Kidney (tissue), 13 donors: ENCODE measurements at regions not wholly inside any gene's neighbourhood (a gene's known extent, or its start where the extent isn't known, plus 50 kb on each side); places are given as distances from the start of the nearest gene placed in this dataset.
A peak's percentile ranks its signal among the peaks of the same experiment; 100 is the strongest.

Experiments used
- DNase-seq, 5 donors: peaks; one replicate each; pipeline ENCODE4 v3.0.0-alpha.2; 2013 to 2020
- FAIRE-seq: peaks from 2 replicates; lab custom pipeline; 2012; peaks lifted over from hg19 to GRCh38; lab: Jason Lieb, UNC
- H3K27ac ChIP-seq, 2 donors: one replicate each; pipeline ENCODE4 v1.7.0; 2013; ENCODE audit warnings: low read depth in 2 of 2, low read length in 2 of 2, inconsistent platforms in 1 of 2
- H3K27me3 ChIP-seq: one replicate; pipeline ENCODE4 v1.7.1; 2013; ENCODE audit warnings: low read length, inconsistent platforms; ENCODE audit not compliant: control insufficient read depth, insufficient read depth
- H3K36me3 ChIP-seq, 3 donors: one replicate each; pipeline versions ENCODE4 v1.7.0 to v1.7.1; 2013; ENCODE audit warnings: low read length in 3 of 3, control low read depth in 1 of 3, inconsistent platforms in 1 of 3; ENCODE audit not compliant: insufficient read depth in 3 of 3, control insufficient read depth in 2 of 3
- H3K4me1 ChIP-seq, 3 donors: one replicate each; pipeline versions ENCODE4 v1.7.0 to v1.7.1; 2013; ENCODE audit warnings: low read length in 3 of 3, inconsistent platforms in 1 of 3, low read depth in 1 of 3; ENCODE audit not compliant: control insufficient read depth in 2 of 3, insufficient read depth in 2 of 3
- H3K4me3 ChIP-seq, 3 donors: one replicate each; pipeline versions ENCODE4 v1.7.0 to v1.8.1; 2013; ENCODE audit warnings: low read length in 3 of 3, control low read depth in 1 of 3, inconsistent platforms in 1 of 3
- H3K9ac ChIP-seq, 3 donors: one replicate each; pipeline versions ENCODE4 v1.7.0 to v1.7.1; 2013; ENCODE audit warnings: low read length in 3 of 3, control low read depth in 1 of 3, inconsistent platforms in 1 of 3
- H3K9me3 ChIP-seq, 3 donors: one replicate each; pipeline versions ENCODE4 v1.7.0 to v1.7.1; 2013; ENCODE audit warnings: low read length in 3 of 3, control low read depth in 1 of 3, inconsistent platforms in 1 of 3; ENCODE audit not compliant: control insufficient read depth in 2 of 3, insufficient read depth in 1 of 3
- intact Hi-C: fragments of 100-400 bp; cut with DNase I; formaldehyde crosslinking; loops from one replicate; pipeline ENCODE4 v1.11.1; 2022
- TF ChIP-seq, protein P1 (sequence below): IDR thresholded peaks from 3 replicates; pipeline ENCODE4 v1.5.1; 2012; ENCODE audit warnings: mild to moderate bottlenecking, moderate library complexity, borderline replicate concordance; ENCODE audit not compliant: insufficient read depth; ENCODE audit errors: extremely low read depth
- donor health status: control.
- donor health status: control.
- donor health status: control.
- donor health status: control.
- donor health status: control.
- donor health status: DM: yes; HTN: yes; CAD: no.
- donor health status: Normal renal cell carcinoma (clear cell type).

DNA sequence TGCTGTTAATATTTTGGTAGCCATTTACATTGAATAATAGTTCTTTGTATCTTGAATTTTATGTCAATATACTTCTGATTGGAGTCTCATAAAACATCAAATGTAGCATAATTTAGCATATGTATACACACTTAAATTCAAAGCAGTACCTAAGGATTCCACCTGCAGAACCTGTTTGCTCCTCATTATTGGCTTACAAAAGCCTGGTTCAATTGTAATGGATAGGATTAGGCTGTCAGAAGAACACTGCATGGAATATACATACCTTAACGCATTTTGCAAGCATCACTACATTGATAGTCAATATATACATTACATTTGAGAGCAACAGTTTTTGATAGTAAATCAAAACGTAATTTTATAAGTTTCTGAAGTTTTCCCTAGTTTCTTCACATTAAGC is 711.3 kb upstream of the COX7C start:
- Histone ChIP-seq H3K27me3 (no peaks in the 10 kb centered on the region), H3K9ac (no peak overlapping the region), H3K36me3 (no peaks in the 10 kb centered on the region), H3K4me3 (no peak overlapping the region), H3K9me3 (no peaks in the 10 kb centered on the region), H3K27ac (no peak overlapping the region), H3K4me1 (no peaks in the 10 kb centered on the region)
- TF ChIP-seq, protein P1, sequence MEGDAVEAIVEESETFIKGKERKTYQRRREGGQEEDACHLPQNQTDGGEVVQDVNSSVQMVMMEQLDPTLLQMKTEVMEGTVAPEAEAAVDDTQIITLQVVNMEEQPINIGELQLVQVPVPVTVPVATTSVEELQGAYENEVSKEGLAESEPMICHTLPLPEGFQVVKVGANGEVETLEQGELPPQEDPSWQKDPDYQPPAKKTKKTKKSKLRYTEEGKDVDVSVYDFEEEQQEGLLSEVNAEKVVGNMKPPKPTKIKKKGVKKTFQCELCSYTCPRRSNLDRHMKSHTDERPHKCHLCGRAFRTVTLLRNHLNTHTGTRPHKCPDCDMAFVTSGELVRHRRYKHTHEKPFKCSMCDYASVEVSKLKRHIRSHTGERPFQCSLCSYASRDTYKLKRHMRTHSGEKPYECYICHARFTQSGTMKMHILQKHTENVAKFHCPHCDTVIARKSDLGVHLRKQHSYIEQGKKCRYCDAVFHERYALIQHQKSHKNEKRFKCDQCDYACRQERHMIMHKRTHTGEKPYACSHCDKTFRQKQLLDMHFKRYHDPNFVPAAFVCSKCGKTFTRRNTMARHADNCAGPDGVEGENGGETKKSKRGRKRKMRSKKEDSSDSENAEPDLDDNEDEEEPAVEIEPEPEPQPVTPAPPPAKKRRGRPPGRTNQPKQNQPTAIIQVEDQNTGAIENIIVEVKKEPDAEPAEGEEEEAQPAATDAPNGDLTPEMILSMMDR, result no peak
- intact Hi-C loops, result no loop called here
- FAIRE-seq, result no peak
- no peak for DNase-seq

DNA sequence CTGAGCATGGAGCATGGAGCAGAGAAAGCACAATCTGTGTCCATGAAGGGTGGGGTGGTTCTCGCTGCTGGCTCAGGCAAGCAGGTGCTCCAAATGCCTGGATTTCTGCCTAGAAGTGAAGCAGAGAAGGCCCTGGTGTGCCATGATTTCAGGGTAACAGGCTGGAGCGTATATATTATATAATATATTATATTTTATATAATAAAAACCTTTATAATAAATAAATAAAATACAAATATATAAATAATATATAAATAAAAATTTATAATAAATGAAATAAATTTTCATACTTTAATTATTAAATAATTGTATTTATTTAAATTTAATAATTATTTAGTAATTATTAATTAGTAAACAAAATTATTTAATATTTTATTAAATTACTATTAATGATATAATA is 707.4 kb upstream of the COX7C start:
- no peaks in the 10 kb centered on the region for H3K36me3 ChIP-seq
- H3K4me3 ChIP-seq, result no peak overlapping the region
- H3K27me3 ChIP-seq, result no peaks in the 10 kb centered on the region
- H3K4me1 ChIP-seq, result no peaks in the 10 kb centered on the region
- no peak overlapping the region for H3K9ac ChIP-seq
- TF ChIP-seq, protein P1, result no peak
- DNase-seq (no peak), FAIRE-seq (peak; percentile 100)
- no peak overlapping the region for H3K27ac ChIP-seq
- no peaks in the 10 kb centered on the region for H3K9me3 ChIP-seq
- intact Hi-C loops, result no loop called here

DNA sequence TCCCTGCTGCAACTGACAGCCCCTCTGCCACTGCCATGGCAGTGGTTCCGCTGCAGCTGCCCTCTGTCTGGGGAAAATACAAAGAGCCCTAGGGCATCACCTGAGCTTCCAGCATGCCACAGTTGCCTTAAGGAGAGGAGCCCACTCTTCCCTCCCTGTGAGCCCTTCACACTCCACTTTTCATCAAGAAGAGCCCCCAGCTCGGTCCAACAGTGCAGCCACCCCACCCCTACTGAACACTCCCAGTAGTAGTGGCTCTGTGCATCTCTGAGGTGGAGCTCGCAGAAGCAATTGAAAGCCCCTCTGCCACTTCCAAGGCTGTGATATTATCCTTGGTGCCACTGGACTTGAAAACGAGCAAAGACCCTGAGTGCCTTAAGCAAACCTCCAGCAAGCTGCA is 696.8 kb upstream of the COX7C start:
- H3K9me3 ChIP-seq, result peaks cover 0 to 9% (median 0%) of the 10 kb centered on the region in 3 donors
- H3K27ac ChIP-seq, result no peak overlapping the region
- H3K4me3 ChIP-seq, result no peak overlapping the region
- TF ChIP-seq, protein P1, result no peak
- DNase-seq, result peak in 1 of 5 donors; percentile 26
- H3K27me3 ChIP-seq, result no peaks in the 10 kb centered on the region
- no peaks in the 10 kb centered on the region for H3K36me3 ChIP-seq
- H3K4me1 ChIP-seq, result no peaks in the 10 kb centered on the region
- intact Hi-C loops, result no loop called here
- no peak for FAIRE-seq
- no peak overlapping the region for H3K9ac ChIP-seq

DNA sequence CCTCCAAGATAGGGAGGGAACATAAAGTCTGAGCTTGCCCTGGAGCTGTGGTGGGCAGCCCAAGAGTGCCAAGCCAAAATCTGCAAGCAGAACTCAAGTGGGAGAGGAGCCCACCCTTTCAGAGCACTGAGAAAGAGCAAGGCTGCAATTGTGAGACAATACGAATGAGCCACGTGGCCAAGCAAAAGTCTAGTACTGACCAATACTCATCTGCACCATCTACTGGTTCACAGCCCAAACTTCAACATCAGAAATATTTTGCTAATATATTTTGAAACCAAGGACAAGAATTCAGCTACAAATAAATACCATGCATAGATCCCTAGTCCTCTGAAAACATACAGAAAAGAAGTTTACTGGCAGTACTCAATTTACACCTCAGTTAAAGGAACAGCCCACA is 696.2 kb upstream of the COX7C start:
- Histone ChIP-seq H3K27me3 (no peaks in the 10 kb centered on the region), H3K9ac (no peak overlapping the region), H3K4me1 (no peaks in the 10 kb centered on the region), H3K27ac (no peak overlapping the region), H3K4me3 (no peak overlapping the region), H3K36me3 (no peaks in the 10 kb centered on the region), H3K9me3 (peaks cover 0 to 11% (median 0%) of the 10 kb centered on the region in 3 donors)
- no peak for FAIRE-seq
- intact Hi-C loops, result no loop called here
- no peak for DNase-seq
- TF ChIP-seq, protein P1, result no peak
